ENCODE measurements at regions not wholly inside any gene's neighbourhood (a gene's known extent, or its start where the extent isn't known, plus 50 kb on each side); places are given as distances from the start of the nearest gene placed in this dataset.

DNA sequence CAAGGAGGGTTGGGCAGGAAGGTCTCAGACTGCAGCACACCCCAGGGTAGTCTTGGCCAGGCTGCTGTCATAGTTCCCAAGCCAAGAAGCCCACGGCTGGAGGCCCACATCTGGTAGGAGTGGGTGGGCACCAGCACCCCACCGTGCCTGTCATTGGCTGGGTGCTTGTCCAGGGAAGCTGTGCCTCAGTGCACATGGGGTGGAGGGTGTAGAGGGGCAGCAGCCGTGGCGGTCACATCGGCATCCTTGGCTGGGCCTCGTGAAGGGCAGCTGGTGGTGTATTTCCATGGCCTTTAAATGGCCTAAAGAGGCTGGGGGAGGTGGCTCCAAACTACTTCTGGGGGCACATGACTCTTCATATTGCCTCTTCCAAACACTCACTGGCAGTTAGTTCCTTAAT, 119.6 kb upstream of the USP24 start:
- WGBS (ENCODE audit: missing lambda C conversion rate): 46% methylated on average over 2 of the region's 6 CpGs
- H3K9me3 ChIP-seq: peaks cover 8% of the 10 kb centered on the region; the same call in 2 of the 3 replicates
- no peak for ATAC-seq
- H3K4me2 ChIP-seq: no peak overlapping the region
- ChIA-PET POLR2A (no interaction called here), CTCF (no interaction called here)
- no peak for FAIRE-seq
- no peak for DNase-seq (ENCODE audit: low read depth in 1 of 2, low spot score in 1 of 2)
- H3K4me3 ChIP-seq: no peak overlapping the region
- TF ChIP-seq CEBPB (IDR thresholded peaks at IDR 0.05) (no peak), JUN (IDR thresholded peaks at IDR 0.05) (no peak), MAFK (IDR thresholded peaks at IDR 0.05; ENCODE audit: partially characterized antibody) (no peak), RAD21 (conservative IDR thresholded peaks at IDR 0.05 in 1 of 2, IDR thresholded peaks at IDR 0.05 in 1 of 2) (no peak)
- peaks cover 5% of the 10 kb centered on the region; the same call in 1 of the 3 replicates for H3K4me1 ChIP-seq
- H3K27ac ChIP-seq: peak overlapping the region in 1 of 2 experiments; percentile 28; a peak in 2 of 6 replicates

- FAIRE-seq (no peak), ATAC-seq (no peak), DNase-seq (ENCODE audit: low read depth in 1 of 2, low spot score in 1 of 2) (no peak)
- CTCF ChIA-PET: no interaction called here
- POLR2A ChIA-PET: no interaction called here
- Histone ChIP-seq H3K4me1 (peaks cover 6% of the 10 kb centered on the region; the same call in 1 of the 3 replicates), H3K9me3 (peaks cover 5% of the 10 kb centered on the region; the same call in 1 of the 3 replicates), H3K27ac (peak overlapping the region in 1 of 2 experiments; percentile 43; a peak in 1 of 6 replicates), H3K4me2 (no peak overlapping the region), H3K4me3 (no peak overlapping the region)
- 94% methylated on average over 3 of the region's 3 CpGs for WGBS (ENCODE audit: missing lambda C conversion rate)
- TF ChIP-seq ZFP36 (IDR thresholded peaks at IDR 0.05; ENCODE audit: borderline replicate concordance, partially characterized antibody) (no peak), RNF2 (IDR thresholded peaks at IDR 0.05; ENCODE audit: borderline replicate concordance, low read depth) (no peak), HEYL (CRISPR knock-in tag; IDR thresholded peaks at IDR 0.05) (no peak), RAD21 (conservative IDR thresholded peaks at IDR 0.05 in 1 of 2, IDR thresholded peaks at IDR 0.05 in 1 of 2) (no peak), HOXA7 (CRISPR knock-in tag; IDR thresholded peaks at IDR 0.05) (no peak), POLR2AphosphoS2 (conservative IDR thresholded peaks at IDR 0.05; ENCODE audit: low read length) (no peak), NPAS2 (CRISPR knock-in tag; IDR thresholded peaks at IDR 0.05; ENCODE audit: borderline replicate concordance) (no peak), ZNF302 (CRISPR knock-in tag; IDR thresholded peaks at IDR 0.05) (no peak), CEBPB (IDR thresholded peaks at IDR 0.05) (no peak), GATA3 (IDR thresholded peaks at IDR 0.05; ENCODE audit: borderline replicate concordance) (no peak)
These were observed 119.0 kb upstream of the USP24 start for GRCh38 chr1:55334160-55334559.

DNA sequence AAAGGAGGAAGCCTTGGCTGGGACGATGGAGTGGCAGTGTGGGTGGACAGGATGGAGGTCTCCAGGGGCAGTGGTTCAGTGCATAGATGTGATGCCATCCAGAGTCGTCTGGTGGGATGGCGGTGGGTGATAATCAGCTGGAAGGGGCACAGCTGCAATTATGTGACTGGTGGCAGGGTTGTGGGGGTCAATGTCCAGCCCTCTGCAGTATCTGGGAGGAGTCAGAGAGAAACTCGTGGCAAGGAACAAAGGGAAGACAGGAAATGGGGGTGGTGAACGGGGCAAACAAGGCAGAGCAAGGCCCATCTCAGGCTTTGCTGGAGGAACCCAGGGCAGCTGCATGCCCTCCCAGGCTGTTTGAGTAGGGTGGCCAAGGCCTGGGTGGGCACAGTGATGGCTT, 118.3 kb upstream of the USP24 start:
- DNase-seq (ENCODE audit: low read depth in 1 of 2, low spot score in 1 of 2): no peak
- TF ChIP-seq NFE2L2 (conservative IDR thresholded peaks at IDR 0.05; ENCODE audit: low read length): no peak
- no peak for TF ChIP-seq RNF2 (IDR thresholded peaks at IDR 0.05; ENCODE audit: borderline replicate concordance, low read depth)
- TF ChIP-seq EHF (CRISPR knock-in tag; IDR thresholded peaks at IDR 0.05): no peak
- TF ChIP-seq HOXA7 (CRISPR knock-in tag; IDR thresholded peaks at IDR 0.05): no peak
- no peak for TF ChIP-seq SMC3 (IDR thresholded peaks at IDR 0.05)
- TF ChIP-seq MAX (IDR thresholded peaks at IDR 0.05): no peak
- no peak for TF ChIP-seq KDM5A (IDR thresholded peaks at IDR 0.05)
- no peak for TF ChIP-seq EHMT2 (IDR thresholded peaks at IDR 0.05; ENCODE audit: low read depth)
- CTCF ChIA-PET: no interaction called here
- Histone ChIP-seq H3K9me3 (no peaks in the 10 kb centered on the region; the same call in 2 of the 3 replicates), H3K4me2 (no peak overlapping the region), H3K4me1 (peaks cover 6% of the 10 kb centered on the region; the same call in 1 of the 3 replicates), H3K4me3 (no peak overlapping the region), H3K27ac (peak overlapping the region in 1 of 2 experiments; percentile 43; a peak in 1 of 6 replicates)
- 84% methylated on average over 5 of the region's 5 CpGs for WGBS (ENCODE audit: missing lambda C conversion rate)
- ATAC-seq: no peak
- POLR2A ChIA-PET: no interaction called here
- no peak for FAIRE-seq

DNA sequence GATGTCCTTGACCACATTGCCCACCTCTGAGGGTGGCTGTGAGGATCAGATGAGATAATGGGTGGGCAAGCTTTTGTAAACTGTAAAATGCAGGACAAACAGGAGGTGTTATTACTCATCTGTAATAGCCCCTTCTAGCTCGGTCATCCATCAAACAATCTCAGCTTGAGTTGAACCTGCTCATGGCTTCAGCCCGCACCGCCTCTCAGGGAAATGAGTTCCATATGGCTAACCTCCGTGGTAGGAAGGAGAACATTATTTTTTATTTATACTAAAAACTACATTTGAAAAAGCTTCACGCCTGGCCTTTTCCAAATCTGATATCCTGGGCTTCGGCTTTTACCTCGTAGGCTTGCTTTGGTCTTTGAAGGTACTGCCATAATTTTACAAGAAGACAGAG, 116.2 kb upstream of the USP24 start:
- CTCF ChIA-PET: interaction anchor here (0.7 kb wide), 1 partner anchor 154 kb away, joined by 5 read pairs; no protein-coding TSS in a partner anchor
- peak overlapping the region in 1 of 2 experiments; percentile 24; a peak in 2 of 6 replicates for H3K27ac ChIP-seq

More for the DNA sequence above, 116.2 kb upstream of the USP24 start:
- Histone ChIP-seq H3K9me3 (no peaks in the 10 kb centered on the region), H3K4me1 (peaks cover 11% of the 10 kb centered on the region; the same call in 1 of the 3 replicates), H3K4me2 (no peak overlapping the region), H3K4me3 (no peak overlapping the region)
- 81% methylated on average over 7 of the region's 7 CpGs for WGBS (ENCODE audit: missing lambda C conversion rate)
- ATAC-seq (no peak), FAIRE-seq (no peak), DNase-seq (ENCODE audit: low read depth in 1 of 2, low spot score in 1 of 2) (no peak)
- TF ChIP-seq RCOR1 (IDR thresholded peaks at IDR 0.05; ENCODE audit: low read depth, low read length) (no peak), RFX5 (IDR thresholded peaks at IDR 0.05) (no peak)
- POLR2A ChIA-PET: no interaction called here
